ENCODE measurements at regions not wholly inside any gene's neighbourhood (a gene's known extent, or its start where the extent isn't known, plus 50 kb on each side); places are given as distances from the start of the nearest gene placed in this dataset.

DNA sequence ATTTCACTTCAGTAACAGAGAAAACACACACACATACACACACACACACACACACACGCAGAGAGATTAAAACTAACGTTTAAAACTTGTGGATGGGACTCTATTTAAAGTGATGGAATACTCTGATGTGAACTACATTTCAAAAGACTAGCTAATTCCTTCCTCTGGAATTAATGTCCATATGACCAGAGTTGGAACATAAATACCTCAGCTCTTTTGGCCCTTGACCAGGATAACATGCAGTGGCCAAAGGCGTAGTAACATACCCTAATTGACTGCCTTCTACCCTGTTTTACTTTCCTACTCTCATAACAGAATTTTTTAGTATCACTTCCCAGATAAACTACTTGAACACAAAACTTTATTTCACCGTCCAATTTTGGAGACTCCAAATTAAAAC lies 671.3 kb upstream of the CHAC2 start:
- no peaks in the 10 kb centered on the region for H3K27me3 ChIP-seq (ENCODE audit: control insufficient read depth, insufficient read depth, low read length)
- ChIA-PET POLR2A (no interaction called here), CTCF (interaction anchor here (1.1 kb wide), 1 partner anchor 419 kb away, joined by 3 read pairs; no protein-coding TSS in a partner anchor)
- H3K4me3 ChIP-seq (ENCODE audit: low read depth, low read length), result no peak overlapping the region
- no peak for DNase-seq (ENCODE audit: low read depth, low spot score)
- TF ChIP-seq, protein P1, sequence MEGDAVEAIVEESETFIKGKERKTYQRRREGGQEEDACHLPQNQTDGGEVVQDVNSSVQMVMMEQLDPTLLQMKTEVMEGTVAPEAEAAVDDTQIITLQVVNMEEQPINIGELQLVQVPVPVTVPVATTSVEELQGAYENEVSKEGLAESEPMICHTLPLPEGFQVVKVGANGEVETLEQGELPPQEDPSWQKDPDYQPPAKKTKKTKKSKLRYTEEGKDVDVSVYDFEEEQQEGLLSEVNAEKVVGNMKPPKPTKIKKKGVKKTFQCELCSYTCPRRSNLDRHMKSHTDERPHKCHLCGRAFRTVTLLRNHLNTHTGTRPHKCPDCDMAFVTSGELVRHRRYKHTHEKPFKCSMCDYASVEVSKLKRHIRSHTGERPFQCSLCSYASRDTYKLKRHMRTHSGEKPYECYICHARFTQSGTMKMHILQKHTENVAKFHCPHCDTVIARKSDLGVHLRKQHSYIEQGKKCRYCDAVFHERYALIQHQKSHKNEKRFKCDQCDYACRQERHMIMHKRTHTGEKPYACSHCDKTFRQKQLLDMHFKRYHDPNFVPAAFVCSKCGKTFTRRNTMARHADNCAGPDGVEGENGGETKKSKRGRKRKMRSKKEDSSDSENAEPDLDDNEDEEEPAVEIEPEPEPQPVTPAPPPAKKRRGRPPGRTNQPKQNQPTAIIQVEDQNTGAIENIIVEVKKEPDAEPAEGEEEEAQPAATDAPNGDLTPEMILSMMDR (IDR thresholded peaks at IDR 0.05; ENCODE audit: low read depth, low read length), result no peak
- H3K9me3 ChIP-seq (ENCODE audit: control insufficient read depth, insufficient read depth, low read length), result no peaks in the 10 kb centered on the region
- H3K27ac ChIP-seq (ENCODE audit: low read depth, low read length), result no peak overlapping the region

DNA sequence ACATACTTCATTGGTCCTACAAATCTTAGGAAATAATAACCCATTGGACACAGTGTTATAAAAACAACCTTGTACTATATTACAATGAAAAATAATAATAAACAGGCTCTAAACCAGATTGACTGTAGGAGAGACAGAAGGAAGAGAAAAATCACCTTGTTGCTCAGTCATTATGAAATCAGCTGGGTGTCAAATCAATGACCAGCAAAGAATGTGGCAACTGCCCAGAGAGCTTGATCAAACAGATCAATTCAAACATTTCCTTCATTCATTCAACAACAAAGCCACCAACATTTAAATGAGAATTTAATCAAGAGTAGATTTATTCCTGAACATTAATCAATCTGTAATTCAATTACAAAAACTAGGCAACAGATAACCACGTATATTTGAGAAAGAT lies 671.9 kb upstream of the CHAC2 start:
- Histone ChIP-seq H3K27me3 (ENCODE audit: control insufficient read depth, insufficient read depth, low read length) (no peaks in the 10 kb centered on the region), H3K27ac (ENCODE audit: low read depth, low read length) (no peak overlapping the region), H3K4me3 (ENCODE audit: low read depth, low read length) (no peak overlapping the region), H3K9me3 (ENCODE audit: control insufficient read depth, insufficient read depth, low read length) (no peaks in the 10 kb centered on the region)
- ChIA-PET CTCF (interaction anchor here (1.1 kb wide), 1 partner anchor 420 kb away, joined by 3 read pairs; no protein-coding TSS in a partner anchor), POLR2A (no interaction called here)
- TF ChIP-seq, protein P1 (IDR thresholded peaks at IDR 0.05; ENCODE audit: low read depth, low read length), result no peak
- no peak for DNase-seq (ENCODE audit: low read depth, low spot score)

DNA sequence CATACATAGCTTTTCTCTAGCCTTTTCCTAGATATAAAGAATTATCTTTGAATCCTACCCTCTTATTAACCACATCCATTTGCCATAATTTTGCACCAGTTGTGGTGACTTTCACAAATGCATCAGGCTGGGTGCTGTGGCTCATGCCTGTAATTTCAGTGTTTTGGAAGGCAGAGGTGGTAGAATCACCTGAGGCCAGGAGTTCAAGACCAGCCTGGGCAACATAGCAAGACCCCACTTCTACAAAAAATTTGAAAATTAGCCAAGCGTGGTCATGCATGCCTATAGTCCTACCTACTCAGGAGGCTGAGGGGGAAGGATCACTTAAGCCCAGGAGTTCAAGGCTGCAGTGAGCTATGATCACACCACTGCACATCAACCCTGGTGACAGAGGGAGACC lies 672.4 kb upstream of the CHAC2 start:
- ChIA-PET CTCF (interaction anchor here (1.1 kb wide), 1 partner anchor 420 kb away, joined by 3 read pairs; no protein-coding TSS in a partner anchor), POLR2A (no interaction called here)
- no peak for DNase-seq (ENCODE audit: low read depth, low spot score)
- TF ChIP-seq, protein P1 (IDR thresholded peaks at IDR 0.05; ENCODE audit: low read depth, low read length), result no peak
- no peaks in the 10 kb centered on the region for H3K9me3 ChIP-seq (ENCODE audit: control insufficient read depth, insufficient read depth, low read length)
- H3K4me3 ChIP-seq (ENCODE audit: low read depth, low read length), result no peak overlapping the region
- no peak overlapping the region for H3K27ac ChIP-seq (ENCODE audit: low read depth, low read length)
- no peaks in the 10 kb centered on the region for H3K27me3 ChIP-seq (ENCODE audit: control insufficient read depth, insufficient read depth, low read length)

DNA sequence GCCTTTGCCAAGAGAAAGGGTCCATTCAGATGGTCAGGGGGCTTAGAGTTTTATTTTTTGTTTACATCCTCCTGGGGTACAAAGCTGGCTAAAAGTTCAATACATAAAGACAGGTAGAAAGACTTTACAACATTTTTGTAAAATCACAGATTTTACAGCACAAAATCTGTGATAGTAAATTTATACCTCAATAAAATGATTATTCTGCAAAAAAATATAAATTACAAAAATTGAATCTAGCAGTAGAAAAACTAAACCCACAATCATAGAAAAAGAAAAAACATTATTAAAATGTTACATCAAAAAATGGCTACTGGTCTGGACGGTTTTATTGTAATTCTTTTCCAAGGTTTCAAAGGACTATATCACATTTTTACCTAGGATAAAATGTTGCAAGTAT lies 674.2 kb upstream of the CHAC2 start:
- no peaks in the 10 kb centered on the region for H3K27me3 ChIP-seq (ENCODE audit: control insufficient read depth, insufficient read depth, low read length)
- DNase-seq (ENCODE audit: low read depth, low spot score), result no peak
- no peaks in the 10 kb centered on the region for H3K9me3 ChIP-seq (ENCODE audit: control insufficient read depth, insufficient read depth, low read length)
- H3K4me3 ChIP-seq (ENCODE audit: low read depth, low read length), result no peak overlapping the region
- POLR2A ChIA-PET, result no interaction called here
- TF ChIP-seq, protein P1 (IDR thresholded peaks at IDR 0.05; ENCODE audit: low read depth, low read length), result no peak
- H3K27ac ChIP-seq (ENCODE audit: low read depth, low read length), result no peak overlapping the region
- CTCF ChIA-PET, result no interaction called here

DNA sequence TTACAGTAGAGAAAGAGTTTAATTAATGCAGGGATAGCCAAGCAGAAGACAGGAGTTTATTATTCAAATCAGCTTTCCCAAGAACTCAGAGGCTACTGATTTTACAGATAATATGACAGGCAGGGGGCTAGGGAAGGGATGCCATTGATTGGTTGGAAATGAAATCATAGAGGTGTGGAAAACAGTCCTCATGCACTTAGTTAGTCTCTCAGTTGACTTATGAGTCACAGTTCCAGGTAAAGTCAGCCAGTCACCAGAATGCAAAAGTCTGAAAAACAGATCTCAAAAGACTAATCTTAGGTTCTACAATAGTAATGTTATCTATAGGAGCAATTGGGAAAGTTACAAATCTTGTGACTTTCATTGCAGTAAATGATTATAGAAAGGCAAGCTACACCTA lies 676.4 kb upstream of the CHAC2 start:
- Histone ChIP-seq H3K9me3 (ENCODE audit: control insufficient read depth, insufficient read depth, low read length) (no peaks in the 10 kb centered on the region), H3K27ac (ENCODE audit: low read depth, low read length) (no peak overlapping the region), H3K27me3 (ENCODE audit: control insufficient read depth, insufficient read depth, low read length) (no peaks in the 10 kb centered on the region), H3K4me3 (ENCODE audit: low read depth, low read length) (no peak overlapping the region)
- ChIA-PET CTCF (no interaction called here), POLR2A (no interaction called here)
- TF ChIP-seq, protein P1 (IDR thresholded peaks at IDR 0.05; ENCODE audit: low read depth, low read length), result no peak
- DNase-seq (ENCODE audit: low read depth, low spot score), result no peak

Measured in AG04450 (cell line).